Suppressor macrophage (primary cell): ENCODE measurements at regions not wholly inside any gene's neighbourhood (a gene's known extent, or its start where the extent isn't known, plus 50 kb on each side); places are given as distances from the start of the nearest gene placed in this dataset.

ENCODE experiments used
- DNase-seq, 4 experiments: peaks; one replicate each; pipeline ENCODE4 v3.0.0-alpha.2; 2020 to 2022

- peak; percentile 6 to 47 (median 24) for DNase-seq
These were observed 185.4 kb downstream of the FBXO15 start for GRCh38 chr18:73962256-73962655.

GRCh38 chr18:73961804-73962203 lies 185.8 kb downstream of the FBXO15 start:
- no peak for DNase-seq

DNA sequence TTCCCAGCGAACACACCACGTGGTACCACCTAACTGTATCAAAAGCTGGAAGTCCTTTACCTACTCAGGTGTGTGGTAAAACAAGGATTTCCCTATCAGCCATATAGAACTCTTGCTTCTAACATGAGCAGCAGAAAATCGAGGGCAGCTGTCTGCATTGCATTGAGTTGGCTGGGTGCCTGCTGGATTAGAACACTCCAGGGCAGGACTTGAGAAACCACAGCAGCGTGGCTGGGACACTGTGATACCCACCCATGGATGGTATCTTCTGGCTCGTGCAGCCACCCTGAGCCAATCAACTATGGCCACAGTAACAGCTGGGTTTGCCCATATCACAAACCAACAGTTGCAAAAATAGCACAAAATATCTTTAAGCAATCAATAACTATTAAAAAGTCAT lies 188.3 kb downstream of the FBXO15 start:
- DNase-seq, result no peak

GRCh38 chr18:73954268-73954667 lies 193.4 kb downstream of the FBXO15 start:
- DNase-seq, result no peak

GRCh38 chr18:73952296-73952946 lies 195.2 kb downstream of the FBXO15 start:
- DNase-seq, result no peak

DNA sequence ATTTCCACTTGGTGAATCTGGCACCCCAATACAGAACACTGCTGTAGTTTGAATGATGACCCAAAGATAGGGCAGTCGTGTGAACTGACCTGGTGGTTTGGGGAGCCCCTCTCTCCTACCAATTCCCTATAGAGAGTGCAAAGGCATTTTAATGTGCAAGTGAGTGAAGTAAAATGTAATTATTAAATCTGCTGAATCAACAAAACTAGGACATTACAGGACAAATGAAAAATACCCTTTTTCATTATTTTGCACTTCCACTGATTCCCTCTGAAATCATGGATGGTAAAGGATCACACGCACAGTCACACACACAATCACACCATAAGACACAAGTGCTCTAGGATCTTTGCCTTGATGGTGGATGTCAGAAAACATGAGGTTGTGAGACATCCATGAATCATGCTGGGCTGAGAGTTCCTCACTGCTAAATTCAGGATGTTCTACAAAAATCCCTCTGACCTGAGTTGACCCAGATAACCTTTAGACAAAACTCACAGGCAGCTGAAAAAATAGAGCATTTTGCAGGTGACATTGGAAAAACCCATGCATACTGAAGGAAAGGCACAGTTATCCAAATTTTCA lies 197.4 kb downstream of the FBXO15 start:
- peak; percentile 31 to 76 (median 57) for DNase-seq

DNA sequence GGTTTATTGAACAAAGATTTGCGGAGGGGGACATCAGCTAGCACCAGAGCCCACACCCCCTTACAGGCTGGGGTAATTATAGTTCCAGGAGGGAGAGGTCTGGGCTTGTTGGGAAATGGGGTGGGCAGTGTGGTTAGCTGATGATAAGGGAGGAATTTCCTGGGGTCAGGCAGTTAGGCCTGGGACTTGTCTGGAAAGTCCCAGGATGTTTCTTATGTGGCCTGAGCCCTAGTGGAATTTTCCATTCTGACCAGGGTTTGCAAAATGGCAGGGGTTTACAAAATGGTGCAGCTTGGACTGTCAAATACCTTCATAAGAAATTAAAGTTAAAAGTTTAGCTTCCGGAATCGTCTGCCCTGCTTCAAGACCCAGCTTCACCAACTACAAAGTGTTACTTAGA lies 199.1 kb downstream of the FBXO15 start:
- no peak for DNase-seq

GRCh38 chr18:73948084-73948483 lies 199.6 kb downstream of the FBXO15 start:
- no peak for DNase-seq

- no peak for DNase-seq
These were observed 200.3 kb downstream of the FBXO15 start for GRCh38 chr18:73947180-73947921.

DNA sequence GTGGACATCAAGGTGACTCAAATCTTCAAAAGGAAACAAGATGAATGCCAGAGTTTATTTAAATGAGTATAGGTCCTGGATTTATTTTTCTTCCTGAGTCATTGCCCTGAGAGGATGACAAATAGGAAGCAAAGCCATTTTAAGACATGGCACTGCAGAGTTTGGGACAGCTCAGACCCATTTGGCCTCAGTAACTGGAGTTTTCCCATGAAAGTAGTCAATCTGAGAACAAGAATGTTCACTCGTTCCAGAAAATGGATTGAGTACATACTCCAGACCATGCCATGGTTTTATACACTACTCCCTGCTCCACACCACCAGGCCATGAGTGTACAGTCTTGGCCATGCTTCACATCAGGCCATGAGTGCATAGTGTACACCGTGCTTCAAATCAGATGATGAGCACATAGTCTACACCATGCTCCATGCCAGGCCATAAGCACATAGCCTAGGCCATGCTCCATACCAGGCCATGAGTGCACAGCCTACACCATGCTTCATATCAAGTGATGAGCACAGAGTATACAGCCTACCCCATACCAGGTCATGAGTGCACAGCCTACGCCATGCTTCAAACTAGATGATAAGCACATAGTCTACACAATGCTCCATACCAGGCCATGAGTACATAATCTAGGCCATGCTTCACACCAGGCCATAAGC lies 202.4 kb downstream of the FBXO15 start:
- no peak for DNase-seq

GRCh38 chr18:73944715-73945114 lies 202.9 kb downstream of the FBXO15 start:
- DNase-seq, result no peak

DNA sequence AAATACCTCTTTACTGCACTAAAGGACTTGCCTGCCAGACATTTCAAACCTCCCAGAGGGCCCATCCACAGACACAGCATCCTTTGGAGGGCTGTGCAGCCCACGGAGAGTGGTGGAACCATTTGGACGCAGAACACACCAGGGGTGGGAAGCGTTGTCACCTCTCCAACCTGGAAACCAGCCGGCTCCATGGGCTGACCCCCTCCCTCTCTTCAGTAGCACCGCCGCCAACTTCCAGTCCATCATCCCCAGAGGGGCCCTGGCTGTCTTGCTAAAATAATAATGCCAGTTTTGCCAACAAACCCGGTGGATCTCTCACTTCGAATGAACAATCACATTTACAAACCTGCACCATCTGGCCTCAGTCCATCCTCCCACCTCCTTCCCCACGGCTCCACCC lies 203.9 kb downstream of the FBXO15 start:
- no peak for DNase-seq

DNA sequence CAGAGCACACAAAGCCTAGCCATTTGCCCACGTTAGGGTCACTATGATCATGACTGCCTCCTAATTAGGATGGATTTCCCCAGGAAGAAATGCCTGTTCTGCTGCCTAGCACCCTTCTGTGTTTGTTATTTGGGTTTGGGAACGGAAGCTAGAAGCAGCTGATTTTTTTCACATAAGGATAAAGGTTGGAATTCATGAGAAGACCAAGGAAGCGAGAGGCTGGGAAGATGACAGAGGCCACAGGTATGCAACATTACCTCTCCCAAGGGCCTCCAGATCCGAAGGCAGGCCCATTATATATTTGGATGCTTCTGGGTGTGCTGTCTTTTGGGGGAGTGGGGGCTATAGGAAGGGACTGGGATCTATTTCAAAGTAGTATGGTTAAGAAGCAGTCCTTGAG lies 204.7 kb downstream of the FBXO15 start:
- no peak for DNase-seq

DNA sequence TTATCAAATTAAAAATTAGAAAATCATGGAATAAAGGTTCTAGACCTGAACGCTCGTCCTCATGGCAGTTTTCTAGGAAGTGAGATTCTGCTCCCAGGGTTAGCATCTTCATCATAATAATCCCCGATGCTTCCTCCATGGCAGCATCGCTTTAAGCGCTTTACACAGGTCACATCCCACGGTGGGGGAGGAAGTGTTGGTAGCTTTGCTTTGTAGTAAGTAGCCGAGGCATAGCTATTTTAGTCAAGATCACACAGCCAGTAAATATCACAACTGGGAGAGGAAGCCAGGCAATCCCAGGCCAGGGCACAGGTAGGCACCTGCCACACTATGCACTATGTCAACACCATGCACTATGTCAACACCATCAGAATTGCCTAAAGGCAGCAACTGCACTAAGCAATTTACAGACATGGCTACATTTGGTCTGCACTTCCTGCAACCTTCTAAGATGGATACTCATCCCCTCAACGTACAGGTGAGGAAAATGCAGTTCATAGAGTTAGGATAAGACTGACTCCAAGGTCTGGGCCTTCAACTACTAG lies 205.5 kb downstream of the FBXO15 start:
- no peak for DNase-seq

DNA sequence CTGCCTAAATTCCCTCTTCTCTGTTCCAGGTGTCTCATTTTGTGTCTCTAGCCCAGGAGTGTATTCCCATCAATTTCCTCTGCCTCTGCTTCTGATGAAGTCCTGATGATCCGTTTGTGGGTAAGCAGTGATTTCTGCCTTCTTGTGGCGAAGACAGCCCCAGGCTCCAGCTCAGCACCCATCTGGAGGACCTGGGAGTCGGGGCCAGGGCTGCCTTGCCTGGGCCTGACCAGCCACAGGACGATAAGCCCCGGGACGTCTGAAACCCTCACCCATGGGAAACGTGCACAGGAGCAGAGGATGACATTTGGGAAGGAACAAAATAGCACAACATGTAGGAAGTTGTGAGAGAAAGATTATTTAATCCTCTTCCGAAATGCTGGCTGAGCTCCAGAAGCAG lies 206.9 kb downstream of the FBXO15 start:
- no peak for DNase-seq

DNA sequence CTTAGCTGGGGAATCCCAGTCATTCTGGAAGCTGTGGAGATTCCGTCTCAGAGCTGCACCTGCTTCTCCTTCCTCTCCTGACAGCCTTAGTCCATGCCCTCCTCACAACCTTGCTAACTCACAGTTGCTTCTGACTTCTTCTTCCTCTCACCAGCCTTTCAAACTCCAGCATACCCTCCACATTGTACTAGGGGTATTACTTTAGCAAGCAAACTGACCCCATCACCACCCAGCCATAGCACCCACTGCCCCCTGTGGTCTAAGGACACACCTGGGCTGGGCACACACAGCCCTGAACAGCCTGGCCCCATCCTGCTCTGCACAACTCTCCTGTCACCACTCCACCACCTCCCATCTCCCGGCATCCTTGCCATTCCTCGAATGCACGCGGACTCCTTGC lies 208.2 kb downstream of the FBXO15 start:
- DNase-seq, result no peak

GRCh38 chr18:73933685-73934084 lies 213.9 kb downstream of the FBXO15 start:
- no peak for DNase-seq

DNA sequence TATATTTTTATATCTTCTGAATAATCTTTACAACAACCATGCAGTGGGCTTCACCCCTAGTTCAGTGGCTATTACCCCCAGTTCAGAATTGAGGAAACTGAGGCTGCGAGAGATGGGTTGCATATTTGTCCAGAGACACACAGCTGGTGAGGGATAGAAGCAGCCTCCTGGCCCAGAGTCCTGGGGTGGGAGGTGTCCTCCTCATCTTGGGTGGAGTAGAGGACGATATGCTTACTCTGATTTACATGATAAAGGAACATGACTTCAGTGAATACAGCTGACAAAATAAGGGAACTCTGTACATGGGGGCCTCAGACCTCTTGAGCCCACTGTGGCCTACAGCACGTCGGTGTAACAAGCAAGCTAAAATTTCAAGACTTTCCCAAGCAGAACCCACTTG lies 214.7 kb downstream of the FBXO15 start:
- DNase-seq, result no peak

- DNase-seq, result no peak
These were observed 220.1 kb downstream of the FBXO15 start for GRCh38 chr18:73927496-73927895.

- DNase-seq, result no peak
These were observed 222.8 kb downstream of the FBXO15 start for GRCh38 chr18:73924836-73925235.

GRCh38 chr18:73924307-73924706 lies 223.3 kb downstream of the FBXO15 start:
- DNase-seq, result no peak

GRCh38 chr18:73923866-73924265 lies 223.8 kb downstream of the FBXO15 start:
- DNase-seq, result no peak

DNA sequence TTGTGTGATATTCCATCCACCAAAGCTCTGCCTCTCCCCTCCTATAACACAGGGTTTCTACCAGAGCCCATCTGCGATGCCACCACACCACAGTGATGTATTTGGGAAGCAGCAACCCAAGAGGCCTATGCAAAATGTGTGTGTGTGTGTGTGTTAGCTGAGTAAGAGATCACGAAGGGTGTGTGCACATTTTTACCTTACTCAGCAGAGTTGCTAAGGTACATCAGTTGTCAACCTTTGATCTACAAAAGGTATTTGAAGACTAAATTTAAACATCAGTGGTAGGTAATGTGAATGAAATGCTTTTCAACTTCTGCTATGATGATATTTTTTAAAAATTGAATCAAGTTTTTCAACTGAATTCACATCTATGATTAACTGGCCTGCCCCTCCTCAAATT lies 227.6 kb downstream of the FBXO15 start:
- DNase-seq, result no peak
